ENCODE measurements at regions not wholly inside any gene's neighbourhood (a gene's known extent, or its start where the extent isn't known, plus 50 kb on each side); places are given as distances from the start of the nearest gene placed in this dataset.
"Not testable (repeated sequence)": the region's sequence is repeated elsewhere in the genome, so short reads cannot be mapped to it uniquely, and the experiment has no call there.

GRCh38 chr3:195999176-195999575 lies 82.7 kb downstream of the TFRC start:
- DNase-seq = peak; percentile 30

- DNase-seq = not testable (repeated sequence)
Measured at GRCh38 chr3:195996314-195996713, 85.6 kb downstream of the TFRC start.

GRCh38 chr3:195994343-195994742 lies 86.0 kb upstream of the TNK2 start:
- DNase-seq = peak; percentile 83

- DNase-seq = peak; percentile 54
Measured at GRCh38 chr3:195993671-195994070, 85.3 kb upstream of the TNK2 start.

GRCh38 chr3:195992956-195993595 lies 84.7 kb upstream of the TNK2 start:
- DNase-seq = peak; percentile 43

- DNase-seq = peak; percentile 57
Measured at GRCh38 chr3:195991986-195992385, 83.6 kb upstream of the TNK2 start.

GRCh38 chr3:195991243-195991642 lies 82.9 kb upstream of the TNK2 start:
- peak; percentile 47 for DNase-seq

GRCh38 chr3:195990841-195991174 lies 82.5 kb upstream of the TNK2 start:
- DNase-seq = not testable (repeated sequence)

- peak; percentile 98 for DNase-seq
Measured at GRCh38 chr3:195989921-195990840, 81.8 kb upstream of the TNK2 start.

- DNase-seq = peak; percentile 77
Measured at GRCh38 chr3:195989197-195989920, 81.0 kb upstream of the TNK2 start.

- not testable (repeated sequence) for DNase-seq
Measured at GRCh38 chr3:195988764-195989163, 80.4 kb upstream of the TNK2 start.

GRCh38 chr3:195987001-195987400 lies 78.7 kb upstream of the TNK2 start:
- DNase-seq = not testable (repeated sequence)

GRCh38 chr3:195986576-195986975 lies 78.2 kb upstream of the TNK2 start:
- DNase-seq = not testable (repeated sequence)

GRCh38 chr3:195985348-195985920 lies 77.1 kb upstream of the TNK2 start:
- DNase-seq = not testable (repeated sequence)

- not testable (repeated sequence) for DNase-seq
Measured at GRCh38 chr3:195984392-195985030, 76.2 kb upstream of the TNK2 start.

- DNase-seq = not testable (repeated sequence)
Measured at GRCh38 chr3:195983880-195984279, 75.5 kb upstream of the TNK2 start.

- not testable (repeated sequence) for DNase-seq
Measured at GRCh38 chr3:195982754-195983153, 74.4 kb upstream of the TNK2 start.

- not testable (repeated sequence) for DNase-seq
Measured at GRCh38 chr3:195981778-195982177, 73.4 kb upstream of the TNK2 start.

- not testable (repeated sequence) for DNase-seq
Measured at GRCh38 chr3:195979877-195980276, 71.5 kb upstream of the TNK2 start.

- not testable (repeated sequence) for DNase-seq
Measured at GRCh38 chr3:195978585-195978984, 70.2 kb upstream of the TNK2 start.

GRCh38 chr3:195976876-195977275 lies 68.5 kb upstream of the TNK2 start:
- not testable (repeated sequence) for DNase-seq

GRCh38 chr3:195974281-195974680 lies 65.9 kb upstream of the TNK2 start:
- not testable (repeated sequence) for DNase-seq
